ENCODE measurements at regions not wholly inside any gene's neighbourhood (a gene's known extent, or its start where the extent isn't known, plus 50 kb on each side); places are given as distances from the start of the nearest gene placed in this dataset.

DNA sequence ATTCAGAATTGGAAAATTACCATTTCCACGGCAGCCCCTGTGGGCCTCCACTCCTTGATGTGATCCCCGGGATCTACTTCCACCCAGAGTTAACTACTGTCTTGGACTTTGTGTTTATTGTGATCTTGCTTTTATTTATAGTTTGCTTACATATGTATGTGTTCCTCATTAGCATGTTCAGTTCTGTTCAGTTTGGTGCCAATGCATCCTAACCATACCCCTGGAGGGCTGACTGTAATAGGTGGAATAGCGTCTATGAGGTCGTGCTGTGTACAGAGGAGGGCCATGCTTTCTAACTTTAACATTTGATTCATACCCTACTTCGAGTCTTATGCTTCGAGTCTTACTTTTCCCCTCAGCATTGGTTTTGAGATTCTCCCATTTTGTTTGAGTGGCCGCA lies 104.3 kb upstream of the SLC24A3 start:
- DNase-seq, result no peak
- Mint-ChIP-seq H3K27ac (ENCODE audit: unreplicated experiment) (no peak overlapping the region), H3K4me1 (ENCODE audit: low read depth, unreplicated experiment) (no peaks in the 10 kb centered on the region), H3K4me3 (ENCODE audit: unreplicated experiment) (no peak overlapping the region), H3K36me3 (ENCODE audit: unreplicated experiment) (no peaks in the 10 kb centered on the region), H3K9me3 (ENCODE audit: unreplicated experiment) (peaks cover 3% of the 10 kb centered on the region), H3K27me3 (ENCODE audit: unreplicated experiment) (peaks cover 4% of the 10 kb centered on the region)
- TF ChIP-seq, protein P1, sequence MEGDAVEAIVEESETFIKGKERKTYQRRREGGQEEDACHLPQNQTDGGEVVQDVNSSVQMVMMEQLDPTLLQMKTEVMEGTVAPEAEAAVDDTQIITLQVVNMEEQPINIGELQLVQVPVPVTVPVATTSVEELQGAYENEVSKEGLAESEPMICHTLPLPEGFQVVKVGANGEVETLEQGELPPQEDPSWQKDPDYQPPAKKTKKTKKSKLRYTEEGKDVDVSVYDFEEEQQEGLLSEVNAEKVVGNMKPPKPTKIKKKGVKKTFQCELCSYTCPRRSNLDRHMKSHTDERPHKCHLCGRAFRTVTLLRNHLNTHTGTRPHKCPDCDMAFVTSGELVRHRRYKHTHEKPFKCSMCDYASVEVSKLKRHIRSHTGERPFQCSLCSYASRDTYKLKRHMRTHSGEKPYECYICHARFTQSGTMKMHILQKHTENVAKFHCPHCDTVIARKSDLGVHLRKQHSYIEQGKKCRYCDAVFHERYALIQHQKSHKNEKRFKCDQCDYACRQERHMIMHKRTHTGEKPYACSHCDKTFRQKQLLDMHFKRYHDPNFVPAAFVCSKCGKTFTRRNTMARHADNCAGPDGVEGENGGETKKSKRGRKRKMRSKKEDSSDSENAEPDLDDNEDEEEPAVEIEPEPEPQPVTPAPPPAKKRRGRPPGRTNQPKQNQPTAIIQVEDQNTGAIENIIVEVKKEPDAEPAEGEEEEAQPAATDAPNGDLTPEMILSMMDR (IDR thresholded peaks at IDR 0.05; ENCODE audit: partially characterized antibody, unreplicated experiment), result no peak

DNA sequence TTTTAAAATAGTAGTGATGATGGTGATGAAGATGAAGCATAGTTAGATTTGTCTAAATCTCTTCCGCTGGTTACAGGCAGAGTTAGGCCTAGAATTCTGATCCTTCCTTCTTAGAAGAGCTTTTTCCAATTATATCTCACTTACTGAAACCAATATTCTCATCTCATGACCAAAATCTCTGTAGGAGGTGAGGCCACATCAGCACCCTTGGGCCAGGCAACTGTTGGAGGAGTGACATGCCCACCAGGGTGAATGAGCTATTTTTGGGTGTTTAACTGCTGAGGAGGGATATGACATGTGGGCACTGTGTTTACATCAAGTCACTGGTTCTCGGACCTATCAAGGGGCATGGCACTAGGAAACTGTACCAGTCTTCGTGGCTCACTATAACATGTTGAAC lies 102.2 kb upstream of the SLC24A3 start:
- no peak overlapping the region for H3K4me3 Mint-ChIP-seq (ENCODE audit: unreplicated experiment)
- no peaks in the 10 kb centered on the region for H3K36me3 Mint-ChIP-seq (ENCODE audit: unreplicated experiment)
- no peaks in the 10 kb centered on the region for H3K4me1 Mint-ChIP-seq (ENCODE audit: low read depth, unreplicated experiment)
- TF ChIP-seq, protein P1 (IDR thresholded peaks at IDR 0.05; ENCODE audit: partially characterized antibody, unreplicated experiment), result no peak
- no peak overlapping the region for H3K27ac Mint-ChIP-seq (ENCODE audit: unreplicated experiment)
- peaks cover 4% of the 10 kb centered on the region for H3K27me3 Mint-ChIP-seq (ENCODE audit: unreplicated experiment)
- peaks cover 3% of the 10 kb centered on the region for H3K9me3 Mint-ChIP-seq (ENCODE audit: unreplicated experiment)
- DNase-seq, result no peak

DNA sequence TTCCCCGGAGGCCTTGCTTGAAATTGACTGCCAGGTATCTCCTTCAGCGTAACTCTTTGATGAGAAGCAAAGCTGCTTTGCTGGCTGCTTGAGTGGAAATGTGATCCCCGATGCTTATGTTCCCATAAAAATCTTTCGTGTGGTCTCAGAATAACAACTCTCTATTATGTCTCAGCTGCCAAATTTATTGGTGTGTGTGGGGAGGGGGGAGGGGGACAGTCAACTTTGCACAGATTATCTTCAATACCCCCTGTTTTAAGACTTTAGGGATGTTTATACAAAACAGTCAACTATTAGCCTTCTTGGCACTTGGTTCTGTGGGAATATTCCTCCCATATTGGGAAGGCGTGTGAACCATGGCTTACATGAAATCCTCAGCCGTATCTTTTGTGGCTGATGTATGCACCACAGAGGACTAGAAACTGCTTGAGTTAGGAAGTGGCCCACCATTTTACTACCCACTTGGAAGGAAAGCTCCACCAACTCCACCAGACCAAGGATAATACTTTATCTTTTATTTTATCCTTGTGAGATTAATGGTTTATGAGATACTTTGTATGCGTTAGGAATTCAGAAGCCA lies 101.5 kb upstream of the SLC24A3 start:
- Mint-ChIP-seq H3K4me1 (ENCODE audit: low read depth, unreplicated experiment) (no peaks in the 10 kb centered on the region), H3K9me3 (ENCODE audit: unreplicated experiment) (peaks cover 3% of the 10 kb centered on the region), H3K27me3 (ENCODE audit: unreplicated experiment) (peaks cover 4% of the 10 kb centered on the region), H3K36me3 (ENCODE audit: unreplicated experiment) (no peaks in the 10 kb centered on the region), H3K4me3 (ENCODE audit: unreplicated experiment) (no peak overlapping the region), H3K27ac (ENCODE audit: unreplicated experiment) (no peak overlapping the region)
- no peak for DNase-seq
- TF ChIP-seq, protein P1 (IDR thresholded peaks at IDR 0.05; ENCODE audit: partially characterized antibody, unreplicated experiment), result no peak

DNA sequence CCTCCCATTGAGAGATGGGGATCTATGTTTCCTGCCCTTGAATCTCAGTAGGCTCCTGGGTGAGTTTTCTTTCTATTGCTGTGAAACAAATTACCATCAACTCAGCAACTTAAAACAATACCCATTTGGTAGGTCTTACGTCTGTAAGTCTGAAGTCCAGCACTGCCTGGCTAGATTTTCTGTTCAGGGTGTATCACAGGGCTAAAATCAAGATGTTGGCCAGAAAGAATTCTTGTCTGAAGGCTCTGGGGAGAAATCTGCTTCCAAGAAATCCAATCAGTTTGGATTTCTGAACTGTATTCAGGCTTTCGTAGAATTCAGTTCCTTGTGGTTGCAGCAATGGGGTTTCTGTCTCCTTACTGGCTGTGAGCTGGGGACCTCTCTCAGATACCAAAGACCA lies 99.6 kb upstream of the SLC24A3 start:
- TF ChIP-seq, protein P1 (IDR thresholded peaks at IDR 0.05; ENCODE audit: partially characterized antibody, unreplicated experiment), result no peak
- Mint-ChIP-seq H3K27me3 (ENCODE audit: unreplicated experiment) (no peaks in the 10 kb centered on the region), H3K4me3 (ENCODE audit: unreplicated experiment) (no peak overlapping the region), H3K36me3 (ENCODE audit: unreplicated experiment) (no peaks in the 10 kb centered on the region), H3K9me3 (ENCODE audit: unreplicated experiment) (no peaks in the 10 kb centered on the region), H3K27ac (ENCODE audit: unreplicated experiment) (no peak overlapping the region), H3K4me1 (ENCODE audit: low read depth, unreplicated experiment) (no peaks in the 10 kb centered on the region)
- no peak for DNase-seq

DNA sequence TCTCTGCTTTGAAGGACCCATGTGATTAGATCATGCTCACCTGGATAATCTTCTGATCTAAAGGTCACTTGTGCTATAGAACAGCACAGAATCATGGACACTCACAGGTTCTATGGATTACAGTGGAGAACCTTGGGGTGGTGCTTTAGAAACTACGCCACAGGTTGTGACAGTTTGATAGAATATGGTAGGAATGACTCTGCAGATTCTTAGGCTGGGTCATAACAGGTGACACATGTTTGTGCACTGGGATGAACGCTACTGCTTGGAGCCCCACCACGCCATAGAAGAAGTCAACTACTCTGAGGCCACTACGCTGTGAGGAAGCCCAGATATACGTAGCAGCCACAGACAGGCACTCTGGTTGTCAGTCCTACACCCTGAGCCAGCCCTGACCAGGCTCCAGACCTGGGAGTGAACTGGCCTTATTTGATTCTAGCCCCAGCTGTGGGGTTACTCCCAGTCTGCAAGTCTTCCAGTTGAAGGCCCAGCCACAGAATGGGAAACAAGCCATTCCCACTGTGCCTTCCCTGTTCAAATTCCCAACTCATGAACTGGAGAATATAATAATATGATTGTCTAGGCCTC lies 99.0 kb upstream of the SLC24A3 start:
- TF ChIP-seq, protein P1 (IDR thresholded peaks at IDR 0.05; ENCODE audit: partially characterized antibody, unreplicated experiment), result no peak
- DNase-seq, result no peak
- H3K36me3 Mint-ChIP-seq (ENCODE audit: unreplicated experiment), result no peaks in the 10 kb centered on the region
- H3K4me3 Mint-ChIP-seq (ENCODE audit: unreplicated experiment), result no peak overlapping the region
- no peaks in the 10 kb centered on the region for H3K9me3 Mint-ChIP-seq (ENCODE audit: unreplicated experiment)
- no peaks in the 10 kb centered on the region for H3K4me1 Mint-ChIP-seq (ENCODE audit: low read depth, unreplicated experiment)
- H3K27ac Mint-ChIP-seq (ENCODE audit: unreplicated experiment), result no peak overlapping the region
- H3K27me3 Mint-ChIP-seq (ENCODE audit: unreplicated experiment), result no peaks in the 10 kb centered on the region

Data from glutamatergic neuron (in vitro differentiated cells).